Activated naive CD4-positive, alpha-beta T cell treated with anti-CD3 and anti-CD28 coated beads, Interleukin-2, amount 50 U/mL, for 72 hours (primary cell): ENCODE measurements at regions not wholly inside any gene's neighbourhood (a gene's known extent, or its start where the extent isn't known, plus 50 kb on each side); places are given as distances from the start of the nearest gene placed in this dataset.

Experiments used
- ATAC-seq, 2 donors: fragments of 150-1000 bp; cut with Tn5 transposase; 2 replicates each; pipeline ENCODE4 v1.10.0; 2021; ENCODE audit warnings: mild to moderate bottlenecking in 2 of 2, moderate library complexity in 2 of 2
- DNase-seq, 2 donors: peaks; one replicate each; pipeline ENCODE4 v3.0.0; 2021 to 2022; ENCODE audit warnings: low spot score in 2 of 2
- H3K27ac Mint-ChIP-seq, 2 donors: one replicate each; pipeline ENCODE4 v1.8.0; 2022; ENCODE audit warnings: mild to moderate bottlenecking in 2 of 2, mixed read lengths in 2 of 2
- H3K36me3 Mint-ChIP-seq, 2 donors: one replicate each; pipeline ENCODE4 v1.8.0; 2022; ENCODE audit warnings: mixed read lengths in 2 of 2
- H3K9me3 Mint-ChIP-seq, 2 donors: one replicate each; pipeline ENCODE4 v1.8.0; 2022; ENCODE audit warnings: mixed read lengths in 2 of 2

DNA sequence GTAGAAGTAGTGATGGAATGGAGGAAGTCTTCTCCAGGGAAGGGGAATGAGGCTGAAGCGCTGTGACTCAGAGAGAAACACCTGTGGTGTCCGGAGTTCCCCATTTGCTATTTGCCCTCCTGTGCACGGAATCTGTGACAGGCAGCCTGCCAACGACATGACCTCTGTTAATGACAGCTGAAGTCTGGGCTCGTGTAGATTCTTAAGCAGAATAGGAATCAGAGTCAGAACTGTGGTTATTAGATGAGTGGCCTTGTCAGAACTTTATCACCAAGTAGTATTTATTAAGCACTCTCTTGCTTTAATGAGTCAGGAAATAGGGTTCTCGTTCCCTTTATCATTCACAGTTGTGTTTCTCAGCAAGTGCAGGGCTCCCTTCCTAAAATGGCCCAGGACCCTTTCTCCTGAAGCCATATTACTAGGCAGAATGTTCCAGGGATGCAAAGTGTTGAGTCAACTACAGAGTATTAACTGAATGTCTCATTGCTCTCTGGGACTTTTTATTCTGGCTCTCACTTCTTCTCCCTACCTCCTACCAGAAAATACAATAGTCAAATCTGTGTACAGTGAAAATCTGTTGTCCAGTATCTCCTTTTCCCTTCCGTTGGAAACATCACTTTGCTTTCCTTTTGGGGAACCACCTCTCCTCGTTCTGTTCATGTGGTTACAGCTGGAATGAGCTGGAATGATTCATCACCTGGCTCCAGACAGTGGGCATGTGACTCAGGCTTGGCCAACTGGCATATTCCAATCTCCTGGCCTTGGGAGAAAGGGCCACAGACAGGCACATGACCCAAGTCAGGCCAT, 77.8 kb upstream of the MAX start:
- H3K9me3 Mint-ChIP-seq = peaks cover 14 to 19% of the 10 kb centered on the region in 2 donors
- peak; percentile 87 to 95 for ATAC-seq
- peaks cover 10 to 23% of the 10 kb centered on the region in 2 donors for H3K36me3 Mint-ChIP-seq
- DNase-seq = peak; percentile 65 to 78
- H3K27ac Mint-ChIP-seq = peak overlapping the region; percentile 76 to 87

DNA sequence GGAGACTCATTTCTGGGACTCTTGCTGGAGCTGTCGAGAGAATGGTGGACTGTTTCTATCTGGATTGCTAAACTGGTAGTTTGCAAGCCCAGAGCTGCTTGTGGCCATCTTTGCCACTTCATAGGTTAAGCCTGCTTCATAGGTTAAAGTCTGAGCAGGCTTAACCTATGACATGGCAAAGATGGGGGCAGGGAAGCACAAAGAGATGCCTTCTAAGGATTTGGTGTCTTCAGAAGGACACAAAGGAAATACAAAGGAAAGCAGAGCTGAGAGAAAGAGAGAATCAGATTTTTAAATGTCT, 78.4 kb upstream of the MAX start:
- peak overlapping the region; percentile 76 to 87 for H3K27ac Mint-ChIP-seq
- peaks cover 10 to 23% of the 10 kb centered on the region in 2 donors for H3K36me3 Mint-ChIP-seq
- H3K9me3 Mint-ChIP-seq = peaks cover 14 to 19% of the 10 kb centered on the region in 2 donors
- ATAC-seq (no peak), DNase-seq (no peak)

DNA sequence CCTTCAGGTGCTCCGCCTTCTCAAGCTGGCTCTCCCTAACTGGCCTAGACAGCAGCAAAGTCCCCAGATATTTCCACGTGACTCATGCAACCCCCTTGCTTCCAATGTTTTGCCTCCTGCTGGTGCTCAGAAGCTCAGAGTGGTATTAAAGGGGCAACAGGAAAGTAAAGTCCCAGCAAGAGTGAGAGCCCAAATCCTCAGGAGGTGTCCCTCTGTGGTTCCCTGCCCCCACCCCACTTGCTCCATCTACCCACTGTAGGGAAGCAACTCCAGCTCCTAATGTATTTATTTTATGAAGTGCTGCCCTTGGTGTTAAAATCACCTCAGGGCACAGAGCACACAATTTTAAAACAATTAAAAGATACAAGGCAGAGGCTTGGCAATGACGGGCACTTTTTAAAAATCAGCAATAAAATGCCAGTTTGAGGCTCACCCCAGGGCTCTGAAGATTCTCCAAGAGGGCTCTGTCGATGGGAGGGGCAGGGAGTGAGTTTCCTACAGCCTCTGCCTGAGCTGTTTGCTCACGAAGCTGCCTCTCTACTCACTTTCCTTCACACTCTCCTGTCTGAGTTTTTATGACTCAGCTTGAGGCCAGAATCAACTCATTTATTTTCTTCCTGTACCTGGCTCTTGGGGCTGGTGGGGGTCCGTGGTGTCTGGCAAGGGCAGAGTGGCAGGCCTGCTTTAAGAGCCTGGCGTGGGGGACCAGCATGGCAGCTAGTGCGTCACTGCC, 81.9 kb upstream of the MAX start:
- ATAC-seq (peak in 1 of 2 donors; percentile 13), DNase-seq (no peak)
- peaks cover 14 to 19% of the 10 kb centered on the region in 2 donors for H3K9me3 Mint-ChIP-seq
- H3K27ac Mint-ChIP-seq = no peak overlapping the region
- peaks cover 10 to 23% of the 10 kb centered on the region in 2 donors for H3K36me3 Mint-ChIP-seq

DNA sequence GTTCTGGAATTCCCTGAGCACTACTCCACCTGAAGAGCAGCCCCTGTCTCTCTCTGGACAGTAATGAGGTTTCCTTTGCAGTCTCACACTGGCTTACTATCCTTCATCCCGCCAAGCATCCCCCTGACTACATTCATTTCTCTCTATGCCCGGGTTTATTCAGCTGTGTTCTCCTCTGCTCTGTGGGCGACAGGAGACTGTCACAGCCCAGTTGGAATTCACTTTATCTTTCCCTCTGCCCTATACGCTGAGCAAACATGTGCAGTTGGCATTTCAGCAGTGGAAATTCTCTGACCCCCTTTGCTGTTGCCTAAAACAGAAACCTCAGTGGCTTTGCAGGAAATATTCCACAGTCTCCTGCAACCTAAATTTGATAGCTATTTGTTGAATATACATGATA, 83.5 kb upstream of the MAX start:
- ATAC-seq (no peak), DNase-seq (no peak)
- H3K36me3 Mint-ChIP-seq = peaks cover 10 to 23% of the 10 kb centered on the region in 2 donors
- H3K9me3 Mint-ChIP-seq = peaks cover 14 to 19% of the 10 kb centered on the region in 2 donors
- no peak overlapping the region for H3K27ac Mint-ChIP-seq

DNA sequence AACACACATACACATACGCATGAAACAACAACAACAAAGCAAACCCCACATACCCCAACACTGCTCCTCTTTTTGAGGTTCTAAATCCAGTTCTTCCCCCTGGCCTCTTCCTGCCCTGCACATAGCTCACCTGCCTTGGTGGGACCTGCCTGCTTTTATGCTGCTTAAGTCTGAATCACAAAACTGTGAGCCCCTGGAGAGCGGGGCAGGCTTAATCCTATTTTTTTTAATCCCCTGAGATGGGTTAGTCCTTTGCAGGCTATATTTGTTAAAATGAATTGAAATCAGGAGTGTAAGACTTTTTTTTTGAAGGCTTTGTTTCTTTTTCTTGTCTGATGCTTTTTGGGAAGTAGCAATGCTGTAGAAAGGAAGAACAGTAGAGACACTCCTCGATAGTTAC, 84.6 kb upstream of the MAX start:
- Mint-ChIP-seq H3K27ac (no peak overlapping the region), H3K36me3 (peaks cover 10 to 15% of the 10 kb centered on the region in 2 donors), H3K9me3 (peaks cover 8 to 12% of the 10 kb centered on the region in 2 donors)
- ATAC-seq = no peak
- DNase-seq = no peak

GRCh38 chr14:65187421-65188049, 85.2 kb upstream of the MAX start:
- Mint-ChIP-seq H3K36me3 (peaks cover 5 to 9% of the 10 kb centered on the region in 2 donors), H3K9me3 (peaks cover 6 to 7% of the 10 kb centered on the region in 2 donors), H3K27ac (no peak overlapping the region)
- ATAC-seq (no peak), DNase-seq (no peak)

GRCh38 chr14:65190312-65190711, 88.0 kb upstream of the MAX start:
- no peak for ATAC-seq
- no peaks in the 10 kb centered on the region for H3K36me3 Mint-ChIP-seq
- H3K27ac Mint-ChIP-seq = no peak overlapping the region
- H3K9me3 Mint-ChIP-seq = no peaks in the 10 kb centered on the region
- DNase-seq = no peak

DNA sequence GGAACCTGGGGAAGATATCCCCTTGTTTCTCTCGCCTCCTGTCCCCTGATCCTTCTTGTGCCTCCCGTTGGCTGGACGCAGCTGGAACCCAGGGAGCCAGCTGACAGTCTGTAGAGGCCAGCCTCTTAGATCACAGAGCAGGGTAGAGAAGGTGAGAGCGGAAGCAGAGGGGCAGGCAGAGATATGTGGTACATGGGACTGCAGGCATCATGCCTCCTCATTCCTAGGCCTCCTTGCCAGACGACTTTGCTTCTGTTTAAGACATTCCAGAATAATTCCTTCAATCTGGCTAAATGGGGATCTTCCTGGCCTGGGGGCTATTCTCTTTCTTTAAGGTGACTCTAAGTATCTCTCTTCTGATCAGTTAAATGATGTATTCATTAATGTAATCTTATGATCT, 89.4 kb upstream of the MAX start:
- Mint-ChIP-seq H3K27ac (no peak overlapping the region), H3K9me3 (no peaks in the 10 kb centered on the region), H3K36me3 (no peaks in the 10 kb centered on the region)
- DNase-seq = no peak
- ATAC-seq = no peak

DNA sequence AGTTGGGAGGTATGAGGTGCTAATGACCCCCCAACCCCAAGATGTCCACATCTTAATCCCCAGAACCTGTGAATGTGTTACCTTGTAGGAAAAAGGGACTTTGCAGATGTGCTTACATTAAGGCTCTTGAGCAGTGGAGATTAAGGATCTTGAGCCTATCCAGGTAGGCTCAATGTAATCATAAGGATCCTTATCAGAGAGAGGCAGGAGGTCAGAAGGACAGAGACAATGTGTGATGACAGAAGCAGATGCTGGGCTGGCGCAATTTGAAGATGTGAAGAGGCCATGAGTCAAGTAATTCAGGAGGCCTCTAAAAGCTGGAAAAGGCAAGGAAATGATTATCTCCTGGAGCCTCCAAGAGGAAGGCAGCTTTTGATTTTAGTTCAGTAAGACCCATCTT, 90.4 kb upstream of the MAX start:
- Mint-ChIP-seq H3K27ac (no peak overlapping the region), H3K9me3 (peaks cover 0 to 3% of the 10 kb centered on the region in 2 donors), H3K36me3 (no peaks in the 10 kb centered on the region)
- ATAC-seq (no peak), DNase-seq (no peak)

DNA sequence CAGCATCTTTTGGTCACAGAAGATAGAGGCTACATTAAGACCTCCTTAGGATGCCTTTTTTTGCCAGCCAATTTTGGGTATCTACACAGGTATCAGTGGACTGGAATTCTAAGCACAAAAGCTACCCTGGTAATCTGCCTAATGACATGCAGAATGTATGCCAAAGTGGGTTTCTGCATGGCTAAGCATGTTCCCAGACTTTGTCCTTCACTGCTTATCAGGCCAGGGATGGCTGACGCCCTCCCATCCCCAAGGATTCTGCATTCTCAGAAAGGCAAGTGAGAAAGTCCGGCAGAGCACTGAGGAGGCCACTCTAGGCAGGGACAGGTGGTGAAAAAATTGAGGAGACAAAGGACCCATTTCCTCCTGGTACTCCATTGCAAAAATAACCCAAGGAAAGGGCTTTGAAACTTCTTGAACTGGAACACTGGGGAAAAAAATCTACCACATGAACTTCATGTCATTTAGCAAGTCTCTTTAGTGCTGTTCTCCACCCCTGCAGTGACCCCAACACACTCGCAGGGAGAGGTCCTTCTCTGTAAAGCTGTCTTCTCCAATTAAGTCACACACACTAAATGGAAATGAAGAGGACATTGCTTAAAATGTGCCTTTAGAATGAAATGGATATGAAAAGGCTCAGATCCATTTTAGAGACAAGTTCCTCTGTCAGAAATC, 91.7 kb upstream of the MAX start:
- no peak for ATAC-seq
- H3K9me3 Mint-ChIP-seq = peaks cover 0 to 3% of the 10 kb centered on the region in 2 donors
- DNase-seq = no peak
- H3K27ac Mint-ChIP-seq = no peak overlapping the region
- no peaks in the 10 kb centered on the region for H3K36me3 Mint-ChIP-seq

DNA sequence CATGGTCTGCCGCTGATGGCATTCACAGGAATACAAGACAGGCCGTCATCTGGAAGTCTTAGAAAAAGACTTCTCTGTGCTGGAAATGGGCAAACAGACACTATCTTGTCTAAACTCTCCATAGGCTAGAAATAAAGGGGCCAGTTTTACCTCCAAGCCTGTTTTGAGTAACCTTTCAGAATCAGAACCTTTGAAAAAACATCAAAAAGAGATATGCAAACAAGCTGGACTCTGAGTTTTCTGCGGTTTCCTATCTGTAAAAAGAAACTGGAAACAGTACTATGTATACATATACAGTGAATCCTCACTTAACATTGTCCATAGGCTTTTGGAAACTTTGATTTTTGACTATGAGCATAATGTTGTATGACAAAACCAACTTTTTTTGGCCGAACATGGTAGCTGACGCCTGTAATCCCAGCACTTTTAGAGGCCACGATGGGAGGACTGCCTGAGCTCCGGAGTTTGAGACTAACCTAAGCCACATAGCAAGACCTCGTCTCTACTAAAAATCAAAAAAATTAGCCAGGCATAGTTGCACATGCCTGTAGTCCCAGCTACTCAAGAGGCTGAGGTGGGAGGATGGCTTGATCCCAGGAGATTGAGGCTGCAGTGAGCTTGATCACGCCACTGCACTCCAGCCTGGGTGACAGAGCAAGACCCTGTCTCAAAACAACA, 92.9 kb upstream of the MAX start:
- Mint-ChIP-seq H3K36me3 (no peaks in the 10 kb centered on the region), H3K27ac (peak overlapping the region in 1 of 2 donors; percentile 46), H3K9me3 (peaks cover 0 to 3% of the 10 kb centered on the region in 2 donors)
- ATAC-seq (peak; percentile 38 to 43), DNase-seq (no peak)

DNA sequence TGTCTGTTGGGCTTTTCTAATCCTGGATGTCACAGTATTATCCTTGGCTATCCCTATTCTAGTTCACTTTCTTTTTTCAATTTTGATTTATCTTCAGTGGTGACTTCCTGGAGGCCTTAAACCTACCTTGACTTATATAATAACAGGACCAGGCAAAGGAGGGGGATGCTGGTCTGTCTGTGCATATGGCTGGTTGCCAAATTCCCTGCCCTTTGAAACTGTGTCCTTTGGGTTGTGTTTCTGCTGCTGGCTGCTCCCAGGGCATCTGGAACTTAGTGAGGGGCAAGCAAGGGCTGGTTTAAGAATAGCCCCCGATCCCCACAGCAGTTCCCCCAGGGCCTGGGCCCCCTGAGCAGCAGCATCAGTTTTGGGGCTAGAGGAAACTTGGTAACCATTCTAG, 96.0 kb upstream of the MAX start:
- peak overlapping the region in 1 of 2 donors; percentile 58 for H3K27ac Mint-ChIP-seq
- DNase-seq (no peak), ATAC-seq (no peak)
- H3K36me3 Mint-ChIP-seq = peaks cover 8% of the 10 kb centered on the region in 2 donors
- peaks cover 3 to 6% of the 10 kb centered on the region in 2 donors for H3K9me3 Mint-ChIP-seq

- DNase-seq (no peak), ATAC-seq (no peak)
- peaks cover 14 to 16% of the 10 kb centered on the region in 2 donors for H3K36me3 Mint-ChIP-seq
- no peak overlapping the region for H3K27ac Mint-ChIP-seq
- peaks cover 3 to 13% of the 10 kb centered on the region in 2 donors for H3K9me3 Mint-ChIP-seq
Measured at GRCh38 chr14:65200454-65200853, 98.1 kb upstream of the MAX start.

- peaks cover 14 to 16% of the 10 kb centered on the region in 2 donors for H3K36me3 Mint-ChIP-seq
- H3K27ac Mint-ChIP-seq = no peak overlapping the region
- DNase-seq (no peak), ATAC-seq (no peak)
- peaks cover 0 to 13% of the 10 kb centered on the region in 2 donors for H3K9me3 Mint-ChIP-seq
Measured at GRCh38 chr14:65203574-65203973, 101.3 kb upstream of the MAX start.

GRCh38 chr14:65204056-65204455, 101.7 kb upstream of the MAX start:
- DNase-seq (no peak), ATAC-seq (no peak)
- H3K36me3 Mint-ChIP-seq = peaks cover 14 to 16% of the 10 kb centered on the region in 2 donors
- H3K27ac Mint-ChIP-seq = no peak overlapping the region
- H3K9me3 Mint-ChIP-seq = peaks cover 0 to 13% of the 10 kb centered on the region in 2 donors

- Mint-ChIP-seq H3K36me3 (peaks cover 14 to 16% of the 10 kb centered on the region in 2 donors), H3K27ac (peak overlapping the region; percentile 70 to 77), H3K9me3 (peaks cover 0 to 13% of the 10 kb centered on the region in 2 donors)
- ATAC-seq = no peak
- no peak for DNase-seq
Measured at GRCh38 chr14:65206078-65206447, 103.7 kb upstream of the MAX start.
